ENCODE measurements at regions not wholly inside any gene's neighbourhood (a gene's known extent, or its start where the extent isn't known, plus 50 kb on each side); places are given as distances from the start of the nearest gene placed in this dataset.

- ATAC-seq (replicated peaks; ENCODE audit: extremely low read depth, poor library complexity, severe bottlenecking) (no peak), DNase-seq (ENCODE audit: low spot score in 2 of 2) (no peak)
- H3K9me3 Mint-ChIP-seq, result peaks cover 5% of the 10 kb centered on the region
- H3K27ac Mint-ChIP-seq (ENCODE audit: low read depth), result no peak overlapping the region
- no peaks in the 10 kb centered on the region for H3K27me3 Mint-ChIP-seq
- H3K36me3 Mint-ChIP-seq (ENCODE audit: insufficient read depth), result no peaks in the 10 kb centered on the region
- no peaks in the 10 kb centered on the region for H3K4me1 Mint-ChIP-seq
- H3K4me3 Mint-ChIP-seq, result no peak overlapping the region
These were observed 211.3 kb downstream of the GPD2 start for GRCh38 chr2:156647377-156648010.

DNA sequence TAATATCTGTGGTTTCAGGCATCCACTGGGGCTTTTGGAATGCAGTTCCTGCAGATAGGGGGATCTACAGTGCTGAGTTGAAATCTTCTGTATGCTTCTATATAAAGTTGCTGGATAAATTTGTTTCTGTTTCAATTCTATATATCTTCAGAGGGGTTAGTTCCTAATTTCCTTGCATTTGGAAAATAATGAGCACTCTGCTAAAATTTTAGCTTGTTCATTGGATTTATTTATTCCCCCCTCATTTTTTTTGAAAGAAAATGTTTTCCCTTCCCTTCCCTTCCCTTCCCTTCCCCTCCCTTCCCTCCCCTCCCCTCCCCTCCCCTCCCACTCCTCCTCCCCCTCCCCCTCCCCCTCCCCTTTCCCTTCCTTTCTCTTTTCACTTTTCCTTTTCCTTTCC lies 212.3 kb downstream of the GPD2 start:
- H3K27ac Mint-ChIP-seq (ENCODE audit: low read depth), result no peak overlapping the region
- H3K27me3 Mint-ChIP-seq, result no peaks in the 10 kb centered on the region
- no peak for DNase-seq (ENCODE audit: low spot score in 2 of 2)
- no peaks in the 10 kb centered on the region for H3K4me1 Mint-ChIP-seq
- peaks cover 5% of the 10 kb centered on the region for H3K9me3 Mint-ChIP-seq
- no peak for ATAC-seq (replicated peaks; ENCODE audit: extremely low read depth, poor library complexity, severe bottlenecking)
- H3K36me3 Mint-ChIP-seq (ENCODE audit: insufficient read depth), result no peaks in the 10 kb centered on the region
- H3K4me3 Mint-ChIP-seq, result no peak overlapping the region

- DNase-seq (ENCODE audit: low spot score in 2 of 2), result no peak
- Mint-ChIP-seq H3K4me3 (no peak overlapping the region), H3K27ac (ENCODE audit: low read depth) (no peak overlapping the region), H3K9me3 (peaks cover 5% of the 10 kb centered on the region), H3K27me3 (no peaks in the 10 kb centered on the region), H3K4me1 (no peaks in the 10 kb centered on the region), H3K36me3 (ENCODE audit: insufficient read depth) (no peaks in the 10 kb centered on the region)
- no peak for ATAC-seq (replicated peaks; ENCODE audit: extremely low read depth, poor library complexity, severe bottlenecking)
These were observed 213.4 kb downstream of the GPD2 start for GRCh38 chr2:156649596-156649995.

- Mint-ChIP-seq H3K27me3 (no peaks in the 10 kb centered on the region), H3K4me1 (no peaks in the 10 kb centered on the region), H3K27ac (ENCODE audit: low read depth) (no peak overlapping the region), H3K4me3 (no peak overlapping the region), H3K36me3 (ENCODE audit: insufficient read depth) (no peaks in the 10 kb centered on the region), H3K9me3 (no peaks in the 10 kb centered on the region)
- DNase-seq (ENCODE audit: low spot score in 2 of 2) (no peak), ATAC-seq (replicated peaks; ENCODE audit: extremely low read depth, poor library complexity, severe bottlenecking) (no peak)
These were observed 216.5 kb downstream of the GPD2 start for GRCh38 chr2:156652691-156653090.

DNA sequence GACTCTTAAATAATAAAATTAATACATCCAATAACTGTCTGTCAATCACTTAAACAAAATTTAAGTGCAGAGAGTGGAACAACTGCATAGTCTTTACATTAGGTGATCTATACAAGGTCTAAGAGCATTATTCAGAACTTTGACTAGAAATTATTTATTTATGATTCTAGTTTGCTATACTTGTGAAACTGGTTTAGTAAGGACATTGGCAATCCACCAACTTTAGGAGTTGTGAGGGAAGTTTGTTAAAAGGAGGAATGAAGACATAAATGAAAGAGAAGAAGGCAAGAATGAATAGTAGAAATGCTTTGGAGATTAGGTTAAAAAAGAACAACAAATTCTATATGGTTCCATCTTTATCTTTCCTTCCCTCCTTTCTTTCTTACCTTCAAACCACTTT lies 217.5 kb downstream of the GPD2 start:
- Mint-ChIP-seq H3K36me3 (ENCODE audit: insufficient read depth) (no peaks in the 10 kb centered on the region), H3K4me1 (no peaks in the 10 kb centered on the region), H3K27ac (ENCODE audit: low read depth) (no peak overlapping the region), H3K9me3 (no peaks in the 10 kb centered on the region), H3K27me3 (no peaks in the 10 kb centered on the region), H3K4me3 (no peak overlapping the region)
- ATAC-seq (replicated peaks; ENCODE audit: extremely low read depth, poor library complexity, severe bottlenecking) (no peak), DNase-seq (ENCODE audit: low spot score in 2 of 2) (no peak)

DNA sequence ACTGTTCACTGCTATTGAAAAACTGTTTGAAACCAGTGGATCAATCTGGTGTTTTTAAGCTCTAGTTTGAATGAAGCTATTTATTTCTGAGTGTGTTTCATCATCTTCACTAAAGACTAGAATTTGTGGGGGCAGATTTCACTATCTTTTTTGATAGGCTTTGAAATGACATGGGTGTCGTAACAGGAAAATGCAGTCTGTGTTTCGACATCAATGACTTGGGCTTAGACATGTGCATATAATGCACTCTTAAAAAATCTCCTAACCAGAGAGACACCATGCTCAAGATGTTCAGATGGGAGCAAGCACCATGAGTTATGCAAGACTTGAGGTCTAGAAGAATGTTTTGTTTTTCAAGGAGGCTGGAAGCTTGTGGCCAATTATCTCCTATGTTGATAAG lies 221.6 kb downstream of the GPD2 start:
- Mint-ChIP-seq H3K36me3 (ENCODE audit: insufficient read depth) (peaks cover 2% of the 10 kb centered on the region), H3K27ac (ENCODE audit: low read depth) (no peak overlapping the region), H3K9me3 (no peaks in the 10 kb centered on the region), H3K4me1 (no peaks in the 10 kb centered on the region), H3K4me3 (no peak overlapping the region), H3K27me3 (peaks cover 20% of the 10 kb centered on the region)
- ATAC-seq (replicated peaks; ENCODE audit: extremely low read depth, poor library complexity, severe bottlenecking), result no peak
- no peak for DNase-seq (ENCODE audit: low spot score in 2 of 2)

DNA sequence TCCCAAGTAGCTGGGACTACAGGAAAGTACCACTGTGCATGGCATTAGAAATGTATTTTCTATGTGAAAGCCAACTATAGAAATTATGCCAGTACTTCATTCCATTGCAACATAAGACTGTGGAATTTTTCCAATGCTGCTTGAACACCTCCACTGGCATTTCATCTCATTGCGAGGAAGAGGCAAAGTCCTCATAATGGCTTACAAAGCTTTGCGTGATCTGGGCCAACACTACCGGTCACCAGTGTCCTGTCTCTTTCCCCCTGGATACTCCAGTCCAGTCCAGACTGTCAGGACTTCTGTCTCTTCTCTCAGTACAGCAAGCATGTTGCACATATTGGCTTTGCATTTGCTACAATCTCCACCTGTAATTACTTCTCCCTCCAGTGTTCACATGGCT lies 223.5 kb downstream of the GPD2 start:
- H3K36me3 Mint-ChIP-seq (ENCODE audit: insufficient read depth), result peaks cover 2% of the 10 kb centered on the region
- DNase-seq (ENCODE audit: low spot score in 2 of 2) (no peak), ATAC-seq (replicated peaks; ENCODE audit: extremely low read depth, poor library complexity, severe bottlenecking) (no peak)
- no peaks in the 10 kb centered on the region for H3K4me1 Mint-ChIP-seq
- H3K27ac Mint-ChIP-seq (ENCODE audit: low read depth), result no peak overlapping the region
- H3K9me3 Mint-ChIP-seq, result no peaks in the 10 kb centered on the region
- H3K4me3 Mint-ChIP-seq, result no peak overlapping the region
- peaks cover 20% of the 10 kb centered on the region for H3K27me3 Mint-ChIP-seq

- Mint-ChIP-seq H3K9me3 (peaks cover 4% of the 10 kb centered on the region), H3K27me3 (peaks cover 20% of the 10 kb centered on the region), H3K4me1 (no peaks in the 10 kb centered on the region), H3K27ac (ENCODE audit: low read depth) (no peak overlapping the region), H3K4me3 (peak overlapping the region; percentile 25), H3K36me3 (ENCODE audit: insufficient read depth) (peaks cover 2% of the 10 kb centered on the region)
- no peak for DNase-seq (ENCODE audit: low spot score in 2 of 2)
- peak; percentile 24 for ATAC-seq (replicated peaks; ENCODE audit: extremely low read depth, poor library complexity, severe bottlenecking)
These were observed 227.7 kb downstream of the GPD2 start for GRCh38 chr2:156663757-156664409.

- no peak for ATAC-seq (replicated peaks; ENCODE audit: extremely low read depth, poor library complexity, severe bottlenecking)
- H3K27ac Mint-ChIP-seq (ENCODE audit: low read depth), result no peak overlapping the region
- H3K4me1 Mint-ChIP-seq, result no peaks in the 10 kb centered on the region
- DNase-seq (ENCODE audit: low spot score in 2 of 2), result no peak
- peaks cover 4% of the 10 kb centered on the region for H3K9me3 Mint-ChIP-seq
- peaks cover 2% of the 10 kb centered on the region for H3K36me3 Mint-ChIP-seq (ENCODE audit: insufficient read depth)
- H3K4me3 Mint-ChIP-seq, result no peak overlapping the region
- peaks cover 17% of the 10 kb centered on the region for H3K27me3 Mint-ChIP-seq
These were observed 230.1 kb downstream of the GPD2 start for GRCh38 chr2:156666130-156666785.

DNA sequence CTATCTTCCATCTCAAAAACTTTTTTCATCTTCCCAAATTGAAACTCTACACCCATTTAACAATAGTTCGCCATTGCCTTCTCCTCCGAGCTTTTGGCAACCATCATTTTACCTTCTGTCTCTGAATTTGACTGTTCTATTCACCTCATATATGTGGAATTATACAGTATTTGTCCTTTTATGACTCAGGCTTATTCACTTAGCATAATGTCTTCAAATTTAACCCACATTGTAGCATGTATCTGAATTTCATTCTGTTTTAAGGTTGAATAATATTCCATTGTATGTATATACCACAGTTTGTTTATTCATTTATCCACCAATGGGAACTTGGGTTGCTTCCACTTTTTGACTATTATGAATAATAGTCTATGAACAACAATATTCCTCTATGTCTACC lies 233.9 kb downstream of the GPD2 start:
- no peaks in the 10 kb centered on the region for H3K36me3 Mint-ChIP-seq (ENCODE audit: insufficient read depth)
- no peak overlapping the region for H3K27ac Mint-ChIP-seq (ENCODE audit: low read depth)
- ATAC-seq (replicated peaks; ENCODE audit: extremely low read depth, poor library complexity, severe bottlenecking) (no peak), DNase-seq (ENCODE audit: low spot score in 2 of 2) (no peak)
- H3K4me3 Mint-ChIP-seq, result no peak overlapping the region
- H3K4me1 Mint-ChIP-seq, result no peaks in the 10 kb centered on the region
- peaks cover 4% of the 10 kb centered on the region for H3K9me3 Mint-ChIP-seq
- H3K27me3 Mint-ChIP-seq, result peaks cover 21% of the 10 kb centered on the region

DNA sequence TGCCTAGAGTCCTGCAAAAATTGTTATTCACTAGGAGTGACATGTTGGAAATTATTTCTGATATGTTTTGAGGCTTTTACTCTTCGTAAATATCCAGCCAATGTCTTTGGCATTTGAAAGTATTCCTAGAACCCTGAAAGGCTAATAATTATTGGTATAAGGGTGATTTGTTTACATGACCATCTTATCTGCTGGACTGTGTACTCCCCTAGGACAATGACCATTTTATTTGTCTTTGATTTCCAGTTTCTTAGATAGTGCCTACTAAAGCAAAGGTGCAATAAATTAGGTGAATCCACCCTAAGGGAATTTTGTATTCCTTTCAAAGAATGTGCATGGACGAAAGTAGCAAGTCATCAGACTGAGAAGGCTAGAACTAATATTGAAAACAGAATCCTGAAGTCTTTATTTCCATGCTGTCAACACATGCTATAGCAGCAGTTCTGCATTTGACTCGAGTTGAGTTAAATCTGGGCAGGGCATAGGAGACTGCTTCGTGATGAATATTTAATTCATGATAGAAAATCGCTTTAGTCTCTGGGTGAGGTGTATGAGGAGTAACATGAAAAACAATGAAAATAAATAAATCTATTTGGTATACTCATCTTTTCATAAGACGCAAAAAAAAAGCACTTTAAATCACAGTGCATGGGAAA lies 235.7 kb downstream of the GPD2 start:
- H3K27ac Mint-ChIP-seq (ENCODE audit: low read depth), result no peak overlapping the region
- no peak for ATAC-seq (replicated peaks; ENCODE audit: extremely low read depth, poor library complexity, severe bottlenecking)
- H3K36me3 Mint-ChIP-seq (ENCODE audit: insufficient read depth), result no peaks in the 10 kb centered on the region
- no peak for DNase-seq (ENCODE audit: low spot score in 2 of 2)
- no peaks in the 10 kb centered on the region for H3K4me1 Mint-ChIP-seq
- peaks cover 4% of the 10 kb centered on the region for H3K9me3 Mint-ChIP-seq
- peaks cover 21% of the 10 kb centered on the region for H3K27me3 Mint-ChIP-seq
- no peak overlapping the region for H3K4me3 Mint-ChIP-seq

GRCh38 chr2:156672556-156673332 lies 236.6 kb downstream of the GPD2 start:
- no peaks in the 10 kb centered on the region for H3K36me3 Mint-ChIP-seq (ENCODE audit: insufficient read depth)
- H3K27me3 Mint-ChIP-seq, result peaks cover 21% of the 10 kb centered on the region
- DNase-seq (ENCODE audit: low spot score in 2 of 2), result no peak
- no peaks in the 10 kb centered on the region for H3K4me1 Mint-ChIP-seq
- no peak overlapping the region for H3K27ac Mint-ChIP-seq (ENCODE audit: low read depth)
- peaks cover 4% of the 10 kb centered on the region for H3K9me3 Mint-ChIP-seq
- no peak overlapping the region for H3K4me3 Mint-ChIP-seq
- no peak for ATAC-seq (replicated peaks; ENCODE audit: extremely low read depth, poor library complexity, severe bottlenecking)
